Mammary epithelial cell (primary cell): ENCODE measurements at regions not wholly inside any gene's neighbourhood (a gene's known extent, or its start where the extent isn't known, plus 50 kb on each side); places are given as distances from the start of the nearest gene placed in this dataset.

ENCODE experiments used
- EZH2 ChIP-seq: IDR thresholded peaks from 2 replicates; pipeline ENCODE4 v1.6.1; 2012; ENCODE audit warnings: low read length, inconsistent platforms, borderline replicate concordance
- TF ChIP-seq, protein P1 (sequence below), 2 donors: IDR thresholded peaks in 1 of 2; conservative IDR thresholded peaks in 1 of 2; 2 replicates each; pipeline ENCODE4 v1.5.1; 2011 to 2012; ENCODE audit warnings: inconsistent platforms in 2 of 2, low read length in 2 of 2, mild to moderate bottlenecking in 2 of 2, control low read depth in 1 of 2, low read depth in 1 of 2; ENCODE audit not compliant: insufficient read depth in 1 of 2; ENCODE audit errors: extremely low read depth in 1 of 2

DNA sequence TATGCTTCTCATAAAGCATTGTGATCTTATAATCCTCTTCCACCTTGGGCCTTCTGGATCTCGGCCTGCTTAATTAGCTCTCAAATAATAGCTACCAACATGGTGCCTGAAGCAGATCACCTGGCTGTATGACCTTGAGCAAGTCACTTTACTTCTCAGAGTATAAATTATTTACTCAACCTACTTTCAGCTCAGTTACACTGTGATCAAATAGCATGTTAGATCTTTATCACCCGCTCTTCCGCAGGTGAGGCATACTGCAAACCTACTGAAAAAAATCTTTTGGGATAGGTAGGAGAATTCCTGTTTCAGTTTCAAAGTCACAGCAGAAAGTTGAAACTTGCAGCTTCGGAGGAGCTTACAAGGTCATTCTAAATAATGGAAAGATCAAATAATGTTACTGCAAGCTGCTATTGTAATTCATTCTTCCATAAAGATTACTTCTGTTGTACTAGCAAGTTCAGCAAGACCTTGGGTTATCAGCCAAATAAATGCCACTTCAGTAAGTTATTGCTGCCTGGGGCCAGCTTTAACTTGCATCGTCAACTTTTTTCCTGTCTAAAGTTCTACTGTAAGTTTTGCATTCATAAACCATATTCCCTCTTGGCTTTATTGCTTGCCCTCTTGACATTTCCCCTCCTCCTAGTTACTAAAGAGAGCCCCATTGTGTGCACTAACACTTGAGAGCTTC is 268.4 kb upstream of the ATP11B start:
- TF ChIP-seq, protein P1, sequence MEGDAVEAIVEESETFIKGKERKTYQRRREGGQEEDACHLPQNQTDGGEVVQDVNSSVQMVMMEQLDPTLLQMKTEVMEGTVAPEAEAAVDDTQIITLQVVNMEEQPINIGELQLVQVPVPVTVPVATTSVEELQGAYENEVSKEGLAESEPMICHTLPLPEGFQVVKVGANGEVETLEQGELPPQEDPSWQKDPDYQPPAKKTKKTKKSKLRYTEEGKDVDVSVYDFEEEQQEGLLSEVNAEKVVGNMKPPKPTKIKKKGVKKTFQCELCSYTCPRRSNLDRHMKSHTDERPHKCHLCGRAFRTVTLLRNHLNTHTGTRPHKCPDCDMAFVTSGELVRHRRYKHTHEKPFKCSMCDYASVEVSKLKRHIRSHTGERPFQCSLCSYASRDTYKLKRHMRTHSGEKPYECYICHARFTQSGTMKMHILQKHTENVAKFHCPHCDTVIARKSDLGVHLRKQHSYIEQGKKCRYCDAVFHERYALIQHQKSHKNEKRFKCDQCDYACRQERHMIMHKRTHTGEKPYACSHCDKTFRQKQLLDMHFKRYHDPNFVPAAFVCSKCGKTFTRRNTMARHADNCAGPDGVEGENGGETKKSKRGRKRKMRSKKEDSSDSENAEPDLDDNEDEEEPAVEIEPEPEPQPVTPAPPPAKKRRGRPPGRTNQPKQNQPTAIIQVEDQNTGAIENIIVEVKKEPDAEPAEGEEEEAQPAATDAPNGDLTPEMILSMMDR (conservative IDR thresholded peaks at IDR 0.05 in 1 of 2, IDR thresholded peaks at IDR 0.05 in 1 of 2; ENCODE audit: extremely low read depth in 1 of 2, insufficient read depth in 1 of 2, low read depth in 1 of 2, low read length in 2 of 2), result no peak
- TF ChIP-seq EZH2, result no peak
